Cardiac fibroblast (primary cell): ENCODE measurements at regions not wholly inside any gene's neighbourhood (a gene's known extent, or its start where the extent isn't known, plus 50 kb on each side); places are given as distances from the start of the nearest gene placed in this dataset.
"Not testable (repeated sequence)": the region's sequence is repeated elsewhere in the genome, so short reads cannot be mapped to it uniquely, and the experiment has no call there.

Experiments used
- DNase-seq, 2 donors: peaks; one replicate each; pipeline versions ENCODE4 v3.0.0 to v3.0.0-alpha.2; 2010; ENCODE audit warnings: low read depth in 2 of 2
- H3K4me3 ChIP-seq, 2 donors: replicated peaks in 1 of 2; 1 replicate in 1 of 2; 2 replicates in 1 of 2; pipeline ENCODE4 v1.5.1; 2011; ENCODE audit warnings: low read depth in 2 of 2, low read length in 2 of 2, mild to moderate bottlenecking in 2 of 2, moderate library complexity in 1 of 2
- CTCF ChIP-seq: IDR thresholded peaks from one replicate; pipeline ENCODE4 v1.5.1; 2011; ENCODE audit warnings: low read depth, mild to moderate bottlenecking, low read length, inconsistent platforms

DNA sequence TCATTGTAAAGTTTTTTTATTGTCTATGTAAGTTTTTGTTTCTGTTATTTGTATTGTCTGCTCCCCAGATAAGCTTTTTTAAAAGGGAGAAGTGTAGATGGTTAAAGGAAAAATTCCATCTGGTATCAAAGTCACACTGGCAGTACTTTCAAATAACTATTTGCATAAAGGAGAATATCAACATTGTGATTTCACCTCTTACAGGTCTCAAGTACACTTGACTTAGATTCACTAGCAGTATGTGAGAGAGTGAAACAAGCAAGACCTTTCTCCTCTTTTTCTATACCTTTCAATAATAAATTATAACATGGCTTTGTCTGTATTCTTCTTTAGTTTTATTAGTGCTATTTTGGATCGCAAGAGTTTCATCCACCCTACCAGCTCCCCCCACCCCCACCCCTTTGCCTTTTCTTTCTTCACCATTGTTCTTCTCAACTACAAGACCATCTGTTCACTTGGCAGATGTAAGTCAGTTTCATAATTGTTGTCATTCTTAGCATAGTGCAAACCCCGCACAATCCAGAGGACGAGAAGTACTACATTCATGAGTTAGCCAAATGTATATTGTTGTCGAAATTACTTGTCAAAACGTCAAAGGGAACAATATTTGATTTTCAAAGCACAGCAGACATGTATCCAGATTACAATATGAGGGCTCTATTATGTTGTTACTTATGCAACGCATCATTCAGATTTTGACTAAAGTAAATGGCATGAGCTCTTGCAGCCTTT lies 602.7 kb upstream of the FLRT2 start:
- TF ChIP-seq CTCF: no peak
- H3K4me3 ChIP-seq: no peak overlapping the region
- peak; percentile 2 to 6 for DNase-seq

GRCh38 chr14:84929086-84929485 lies 600.9 kb upstream of the FLRT2 start:
- no peak for DNase-seq
- no peak overlapping the region for H3K4me3 ChIP-seq
- TF ChIP-seq CTCF: no peak

DNA sequence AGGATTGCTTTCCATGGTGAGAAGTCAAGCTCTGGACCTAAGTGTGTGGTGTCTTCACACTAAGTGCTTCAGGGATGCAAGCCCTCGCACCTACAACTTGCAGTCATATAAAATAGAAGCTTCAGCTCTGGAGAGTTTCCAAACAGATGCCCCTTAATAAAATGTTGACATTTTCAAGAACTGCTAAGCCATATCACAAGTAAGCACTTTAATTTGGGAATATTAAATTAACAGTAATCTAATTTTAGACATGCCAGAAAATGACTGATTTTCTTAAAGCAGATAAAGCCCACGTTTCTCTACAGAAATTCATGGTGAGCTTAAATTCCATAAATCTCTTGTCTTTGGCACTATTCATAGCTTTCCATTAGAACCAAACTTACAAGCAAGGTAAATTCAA lies 600.1 kb upstream of the FLRT2 start:
- H3K4me3 ChIP-seq: no peak overlapping the region
- DNase-seq: no peak
- TF ChIP-seq CTCF: no peak

GRCh38 chr14:84937016-84937415 lies 592.9 kb upstream of the FLRT2 start:
- no peak overlapping the region for H3K4me3 ChIP-seq
- TF ChIP-seq CTCF: no peak

GRCh38 chr14:84937449-84937848 lies 592.5 kb upstream of the FLRT2 start:
- TF ChIP-seq CTCF: no peak
- no peak for DNase-seq
- H3K4me3 ChIP-seq: no peak overlapping the region

More at GRCh38 chr14:84937016-84937415, 592.9 kb upstream of the FLRT2 start:
- DNase-seq: no peak

DNA sequence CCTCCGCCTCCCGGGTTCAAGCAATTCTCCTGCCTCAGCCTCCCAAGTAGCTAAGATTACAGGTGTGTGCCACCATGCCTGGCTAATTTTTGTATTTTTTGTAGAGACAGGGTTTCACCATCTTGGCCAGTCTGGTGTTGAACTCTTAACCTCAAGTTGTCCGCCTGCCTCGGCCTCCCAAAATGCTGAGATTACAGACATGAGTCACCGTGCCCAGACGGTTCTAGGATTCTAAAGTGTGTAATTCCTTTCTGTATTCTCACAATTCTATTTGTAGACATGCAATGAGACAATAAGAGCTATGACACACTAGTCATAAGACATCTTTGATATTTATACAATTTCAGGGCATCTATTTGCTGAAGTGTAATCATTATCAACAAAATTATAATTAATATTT lies 585.0 kb upstream of the FLRT2 start:
- peak in 1 of 2 donors; percentile 7 for DNase-seq
- H3K4me3 ChIP-seq: not testable (repeated sequence)

DNA sequence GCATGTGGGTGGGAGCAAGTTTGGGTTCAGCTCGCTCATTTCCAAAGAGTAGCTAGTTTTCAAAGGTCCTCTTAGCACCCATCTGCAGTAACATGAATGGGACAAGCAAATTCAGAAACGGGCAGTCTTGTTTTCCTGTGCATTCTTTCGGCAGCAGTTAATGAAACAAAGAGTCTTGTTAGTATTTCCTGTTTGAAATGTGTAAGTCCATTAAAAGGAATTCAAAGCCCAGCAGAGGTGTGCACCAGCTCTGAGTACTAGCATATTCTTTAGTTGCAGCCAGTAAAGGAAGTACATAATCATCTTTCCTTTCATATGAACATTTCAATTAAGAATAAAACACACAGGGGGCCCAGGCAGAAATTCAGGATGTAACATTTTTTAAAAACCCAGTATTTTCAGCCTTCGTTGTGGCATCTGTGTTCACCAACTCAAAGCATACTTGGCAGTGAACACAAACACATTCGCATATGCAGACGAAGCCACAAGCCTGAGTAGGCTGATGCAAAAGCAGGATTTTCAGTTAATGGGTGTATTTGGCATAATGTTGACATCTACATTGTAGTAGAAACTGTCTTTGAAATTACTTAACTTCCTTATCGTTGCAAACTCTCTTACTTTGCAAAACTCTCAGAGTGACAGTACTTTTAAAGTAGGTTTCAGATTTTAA lies 570.0 kb upstream of the FLRT2 start:
- no peak for TF ChIP-seq CTCF
- no peak for DNase-seq
- no peak overlapping the region for H3K4me3 ChIP-seq
